ENCODE measurements at regions not wholly inside any gene's neighbourhood (a gene's known extent, or its start where the extent isn't known, plus 50 kb on each side); places are given as distances from the start of the nearest gene placed in this dataset.

GRCh38 chr1:239647964-239648632, 261.7 kb downstream of the CHRM3 start:
- no peaks in the 10 kb centered on the region for H3K9me3 ChIP-seq (ENCODE audit: control insufficient read depth in 4 of 4, insufficient read depth in 3 of 4, low read length in 3 of 4)
- H3K4me3 ChIP-seq = no peak overlapping the region
- no peak for DNase-seq
- no peak for ATAC-seq (ENCODE audit: insufficient read depth, low FRiP score)
- H3K9ac ChIP-seq (ENCODE audit: insufficient read depth in 1 of 2, low read length in 2 of 2) = no peak overlapping the region
- 90 to 94% methylated on average over 2 of the region's 2 CpGs for WGBS, 2 donors
- no peaks in the 10 kb centered on the region for H3K4me1 ChIP-seq (ENCODE audit: control insufficient read depth in 5 of 5, insufficient read depth in 5 of 5, low read length in 5 of 5)
- no peaks in the 10 kb centered on the region for H3K36me3 ChIP-seq (ENCODE audit: control insufficient read depth in 4 of 4, insufficient read depth in 4 of 4, low read length in 4 of 4)
- no peaks in the 10 kb centered on the region for H3K27me3 ChIP-seq (ENCODE audit: control insufficient read depth in 3 of 3, insufficient read depth in 3 of 3, low read length in 2 of 3)
- no peak overlapping the region for H3K27ac ChIP-seq (ENCODE audit: low read depth in 1 of 2, low read length in 1 of 2)
- no peak for TF ChIP-seq CTCF (IDR thresholded peaks at IDR 0.05; ENCODE audit: control extremely low read depth, extremely low read depth)

DNA sequence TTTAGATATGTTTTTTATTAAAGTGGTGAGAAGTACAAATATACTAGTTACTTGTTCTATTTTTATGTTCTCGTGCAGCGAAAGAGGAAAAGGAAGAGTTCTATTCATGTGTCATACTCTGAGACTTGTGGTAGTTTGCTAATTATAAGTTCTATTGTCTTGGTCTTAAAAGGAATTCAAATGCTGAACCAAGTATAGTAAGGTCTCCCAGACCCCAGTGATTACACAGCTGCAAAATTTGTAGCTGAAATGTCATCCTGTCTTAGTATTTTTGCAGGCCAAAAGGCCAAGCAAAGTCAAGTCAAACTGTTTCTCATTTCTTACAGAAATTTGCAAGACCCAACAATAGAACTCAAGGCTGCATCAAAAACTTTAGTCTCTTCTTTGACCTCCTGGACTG, 268.7 kb downstream of the CHRM3 start:
- H3K36me3 ChIP-seq (ENCODE audit: control insufficient read depth in 4 of 4, insufficient read depth in 4 of 4, low read length in 4 of 4) = no peaks in the 10 kb centered on the region
- H3K9ac ChIP-seq (ENCODE audit: insufficient read depth in 1 of 2, low read length in 2 of 2) = no peak overlapping the region
- WGBS, 2 donors = 40 to 50% methylated on average over 2 of the region's 2 CpGs
- H3K4me3 ChIP-seq = no peak overlapping the region
- no peaks in the 10 kb centered on the region for H3K27me3 ChIP-seq (ENCODE audit: control insufficient read depth in 3 of 3, insufficient read depth in 3 of 3, low read length in 2 of 3)
- ATAC-seq (ENCODE audit: insufficient read depth, low FRiP score) (no peak), DNase-seq (no peak)
- no peak for TF ChIP-seq CTCF (IDR thresholded peaks at IDR 0.05; ENCODE audit: control extremely low read depth, extremely low read depth)
- no peaks in the 10 kb centered on the region for H3K4me1 ChIP-seq (ENCODE audit: control insufficient read depth in 5 of 5, insufficient read depth in 5 of 5, low read length in 5 of 5)
- H3K27ac ChIP-seq (ENCODE audit: low read depth in 1 of 2, low read length in 1 of 2) = no peak overlapping the region
- H3K9me3 ChIP-seq (ENCODE audit: control insufficient read depth in 4 of 4, insufficient read depth in 3 of 4, low read length in 3 of 4) = no peaks in the 10 kb centered on the region

DNA sequence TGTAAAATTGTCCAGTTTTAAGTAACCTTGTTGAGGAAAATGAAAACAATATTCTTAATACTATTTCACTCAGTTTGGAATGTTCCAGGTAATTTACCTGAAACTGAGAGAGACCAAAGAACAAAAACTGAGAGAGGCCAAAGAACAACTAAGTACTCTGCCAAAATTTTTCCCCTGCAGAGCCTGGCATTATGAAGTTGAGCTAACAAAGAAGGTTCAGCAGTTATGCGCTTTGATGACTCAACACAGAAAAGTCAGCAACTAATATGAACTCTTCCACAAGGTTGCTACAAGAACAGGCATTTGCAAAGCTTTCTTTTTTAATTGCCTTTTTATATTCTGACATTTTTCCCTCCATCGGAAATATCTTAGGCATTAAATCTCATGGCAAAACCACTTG, 270.9 kb downstream of the CHRM3 start:
- no peak overlapping the region for H3K4me3 ChIP-seq
- H3K27ac ChIP-seq (ENCODE audit: low read depth in 1 of 2, low read length in 1 of 2) = no peak overlapping the region
- no peaks in the 10 kb centered on the region for H3K36me3 ChIP-seq (ENCODE audit: control insufficient read depth in 4 of 4, insufficient read depth in 4 of 4, low read length in 4 of 4)
- ATAC-seq (ENCODE audit: insufficient read depth, low FRiP score) (no peak), DNase-seq (no peak)
- no peaks in the 10 kb centered on the region for H3K27me3 ChIP-seq (ENCODE audit: control insufficient read depth in 3 of 3, insufficient read depth in 3 of 3, low read length in 2 of 3)
- no peak overlapping the region for H3K9ac ChIP-seq (ENCODE audit: insufficient read depth in 1 of 2, low read length in 2 of 2)
- WGBS, 2 donors = 96 to 97% methylated on average over 2 of the region's 2 CpGs
- no peak for TF ChIP-seq CTCF (IDR thresholded peaks at IDR 0.05; ENCODE audit: control extremely low read depth, extremely low read depth)
- no peaks in the 10 kb centered on the region for H3K9me3 ChIP-seq (ENCODE audit: control insufficient read depth in 4 of 4, insufficient read depth in 3 of 4, low read length in 3 of 4)
- H3K4me1 ChIP-seq (ENCODE audit: control insufficient read depth in 5 of 5, insufficient read depth in 5 of 5, low read length in 5 of 5) = no peaks in the 10 kb centered on the region

- DNase-seq (no peak), ATAC-seq (ENCODE audit: insufficient read depth, low FRiP score) (no peak)
- no peak overlapping the region for H3K9ac ChIP-seq (ENCODE audit: insufficient read depth in 1 of 2, low read length in 2 of 2)
- H3K4me3 ChIP-seq = no peak overlapping the region
- no peak for TF ChIP-seq CTCF (IDR thresholded peaks at IDR 0.05; ENCODE audit: control extremely low read depth, extremely low read depth)
- no peaks in the 10 kb centered on the region for H3K36me3 ChIP-seq (ENCODE audit: control insufficient read depth in 4 of 4, insufficient read depth in 4 of 4, low read length in 4 of 4)
- 63 to 67% methylated on average over 3 of the region's 3 CpGs for WGBS, 2 donors
- no peaks in the 10 kb centered on the region for H3K9me3 ChIP-seq (ENCODE audit: control insufficient read depth in 4 of 4, insufficient read depth in 3 of 4, low read length in 3 of 4)
- no peaks in the 10 kb centered on the region for H3K27me3 ChIP-seq (ENCODE audit: control insufficient read depth in 3 of 3, insufficient read depth in 3 of 3, low read length in 2 of 3)
- no peak overlapping the region for H3K27ac ChIP-seq (ENCODE audit: low read depth in 1 of 2, low read length in 1 of 2)
- no peaks in the 10 kb centered on the region for H3K4me1 ChIP-seq (ENCODE audit: control insufficient read depth in 5 of 5, insufficient read depth in 5 of 5, low read length in 5 of 5)
Observed at GRCh38 chr1:239662950-239663349, 276.6 kb downstream of the CHRM3 start.

All from lung (tissue), 11 donors.